ENCODE measurements at regions not wholly inside any gene's neighbourhood (a gene's known extent, or its start where the extent isn't known, plus 50 kb on each side); places are given as distances from the start of the nearest gene placed in this dataset.
"Not testable (repeated sequence)": the region's sequence is repeated elsewhere in the genome, so short reads cannot be mapped to it uniquely, and the experiment has no call there.

- no peak for DNase-seq (ENCODE audit: low read depth in 2 of 2, low spot score in 1 of 2)
Measured at GRCh38 chr5:86671536-86671935, 53.8 kb downstream of the COX7C start.

- DNase-seq (ENCODE audit: low read depth in 2 of 2, low spot score in 1 of 2): no peak
Measured at GRCh38 chr5:86674069-86674468, 56.3 kb downstream of the COX7C start.

GRCh38 chr5:86675311-86675710 lies 57.6 kb downstream of the COX7C start:
- DNase-seq (ENCODE audit: low read depth in 2 of 2, low spot score in 1 of 2): no peak

GRCh38 chr5:86679529-86679928 lies 61.8 kb downstream of the COX7C start:
- DNase-seq (ENCODE audit: low read depth in 2 of 2, low spot score in 1 of 2): no peak

- no peak for DNase-seq (ENCODE audit: low read depth in 2 of 2, low spot score in 1 of 2)
Measured at GRCh38 chr5:86679949-86680348, 62.2 kb downstream of the COX7C start.

- DNase-seq (ENCODE audit: low read depth in 2 of 2, low spot score in 1 of 2): no peak
Measured at GRCh38 chr5:86684222-86684621, 66.5 kb downstream of the COX7C start.

- DNase-seq (ENCODE audit: low read depth in 2 of 2, low spot score in 1 of 2): no peak
Measured at GRCh38 chr5:86686046-86686445, 68.3 kb downstream of the COX7C start.

- no peak for DNase-seq (ENCODE audit: low read depth in 2 of 2, low spot score in 1 of 2)
Measured at GRCh38 chr5:86688406-86688805, 70.7 kb downstream of the COX7C start.

- DNase-seq (ENCODE audit: low read depth in 2 of 2, low spot score in 1 of 2): no peak
Measured at GRCh38 chr5:86689103-86689729, 71.5 kb downstream of the COX7C start.

GRCh38 chr5:86709157-86709881 lies 91.6 kb downstream of the COX7C start:
- no peak for DNase-seq (ENCODE audit: low read depth in 2 of 2, low spot score in 1 of 2)

GRCh38 chr5:86716121-86716520 lies 98.4 kb downstream of the COX7C start:
- DNase-seq (ENCODE audit: low read depth in 2 of 2, low spot score in 1 of 2): no peak

GRCh38 chr5:86731319-86732117 lies 113.8 kb downstream of the COX7C start:
- not testable (repeated sequence) for DNase-seq (ENCODE audit: low read depth in 2 of 2, low spot score in 1 of 2)

GRCh38 chr5:86735370-86735769 lies 117.6 kb downstream of the COX7C start:
- DNase-seq (ENCODE audit: low read depth in 2 of 2, low spot score in 1 of 2): no peak

GRCh38 chr5:86737579-86737978 lies 119.8 kb downstream of the COX7C start:
- no peak for DNase-seq (ENCODE audit: low read depth in 2 of 2, low spot score in 1 of 2)

GRCh38 chr5:86748538-86749105 lies 130.9 kb downstream of the COX7C start:
- no peak for DNase-seq (ENCODE audit: low read depth in 2 of 2, low spot score in 1 of 2)

GRCh38 chr5:86749841-86750240 lies 132.1 kb downstream of the COX7C start:
- no peak for DNase-seq (ENCODE audit: low read depth in 2 of 2, low spot score in 1 of 2)

- no peak for DNase-seq (ENCODE audit: low read depth in 2 of 2, low spot score in 1 of 2)
Measured at GRCh38 chr5:86756839-86757238, 139.1 kb downstream of the COX7C start.

- DNase-seq (ENCODE audit: low read depth in 2 of 2, low spot score in 1 of 2): no peak
Measured at GRCh38 chr5:86757824-86758223, 140.1 kb downstream of the COX7C start.

GRCh38 chr5:86760661-86761060 lies 142.9 kb downstream of the COX7C start:
- DNase-seq (ENCODE audit: low read depth in 2 of 2, low spot score in 1 of 2): no peak

GRCh38 chr5:86763929-86764328 lies 146.2 kb downstream of the COX7C start:
- DNase-seq (ENCODE audit: low read depth in 2 of 2, low spot score in 1 of 2): no peak

GRCh38 chr5:86765778-86766502 lies 148.2 kb downstream of the COX7C start:
- no peak for DNase-seq (ENCODE audit: low read depth in 2 of 2, low spot score in 1 of 2)
